GM12878 (cell line): ENCODE measurements at regions not wholly inside any gene's neighbourhood (a gene's known extent, or its start where the extent isn't known, plus 50 kb on each side); places are given as distances from the start of the nearest gene placed in this dataset.

ENCODE experiments used
- ATAC-seq: fragments of 200-7000 bp; cut with Tn5 transposase; 3 replicates; pipeline ENCODE4 v1.9.1; 2020; ENCODE audit warnings: mild to moderate bottlenecking, moderate library complexity
- BruUV-seq: library from RNA; stranded (reverse); fragments of 400-500 nt; replicated peaks from 2 replicates; lab custom pipeline; 2021; lab: Mats Ljungman, UMichigan
- CTCF ChIA-PET: fragments of 300-600 bp; sonication (Branson Sonifier 250); formaldehyde crosslinking; extraction: SDS; loops from one replicate; lab custom pipeline; 2021; ENCODE audit warnings: inconsistent platforms; lab: Yijun Ruan, JAX
- POLR2A ChIA-PET: fragments of 350-600 bp; formaldehyde crosslinking; extraction: SDS; loops from one replicate; lab custom pipeline; 2021; ENCODE audit warnings: inconsistent platforms; lab: Charles Lee
- RAD21 ChIA-PET: fragments of 300-600 bp; sonication (Branson Sonifier 250); formaldehyde crosslinking; loops from one replicate; lab custom pipeline; 2023; ENCODE audit warnings: antibody characterized with exemption; ENCODE audit not compliant: unreplicated experiment; lab: Charles Lee
- SMC1A ChIA-PET: fragments of 300-600 bp; sonication (Branson Sonifier 250); formaldehyde crosslinking; loops from one replicate; lab custom pipeline; 2023; ENCODE audit not compliant: unreplicated experiment, uncharacterized antibody; lab: Charles Lee
- DNase-seq: peaks from one replicate; pipeline ENCODE4 v3.0.0-alpha.2; 2011; ENCODE audit warnings: low read depth, low spot score
- FAIRE-seq: peaks from 3 replicates; lab custom pipeline; 2011; peaks lifted over from hg19 to GRCh38; lab: Jason Lieb, UNC
- H2AFZ ChIP-seq: 2 replicates; pipeline ENCODE4 v1.6.0; 2011; ENCODE audit warnings: low read depth, low read length, control low read depth; ENCODE audit not compliant: control insufficient read depth
- H3K27ac ChIP-seq: 2 replicates; pipeline ENCODE4 v1.5.1; 2011; ENCODE audit warnings: control low read depth; ENCODE audit not compliant: control insufficient read depth, insufficient read depth
- H3K27me3 ChIP-seq, 2 experiments: replicated peaks in 1 of 2; 2 replicates each; pipeline versions ENCODE4 v1.6.0 to v1.6.1; 2011; ENCODE audit warnings: low read length in 1 of 2; ENCODE audit not compliant: control insufficient read depth in 2 of 2, insufficient read depth in 2 of 2
- H3K36me3 ChIP-seq, 2 experiments: 2 replicates each; pipeline ENCODE4 v1.5.1; 2011; ENCODE audit warnings: low read length in 1 of 2; ENCODE audit not compliant: control insufficient read depth in 2 of 2, insufficient read depth in 2 of 2
- H3K4me1 ChIP-seq: 2 replicates; pipeline ENCODE4 v1.6.1; 2011; ENCODE audit warnings: mild to moderate bottlenecking, low read length, moderate library complexity, mixed read lengths; ENCODE audit not compliant: control insufficient read depth, insufficient read depth
- H3K4me2 ChIP-seq: 2 replicates; pipeline ENCODE4 v1.6.0; 2011; ENCODE audit warnings: control low read depth; ENCODE audit not compliant: control insufficient read depth, insufficient read depth
- H3K4me3 ChIP-seq: fragments of 200-600 bp; sonication (generic); 2 replicates; pipeline ENCODE4 v1.5.1; 2016
- H3K79me2 ChIP-seq: 2 replicates; pipeline ENCODE4 v1.6.0; 2011; ENCODE audit warnings: low read length; ENCODE audit not compliant: control insufficient read depth, insufficient read depth
- H3K9ac ChIP-seq: 2 replicates; pipeline ENCODE4 v1.8.0; 2011; ENCODE audit warnings: low read length, control low read depth, mixed read lengths; ENCODE audit not compliant: control insufficient read depth, insufficient read depth
- H3K9me3 ChIP-seq: replicated peaks from 3 replicates; pipeline ENCODE4 v1.5.1; 2011; ENCODE audit warnings: mild to moderate bottlenecking, low read length; ENCODE audit not compliant: control insufficient read depth, insufficient read depth
- H4K20me1 ChIP-seq: 2 replicates; pipeline ENCODE4 v1.6.0; 2011; ENCODE audit not compliant: control insufficient read depth, insufficient read depth
- ATF2 ChIP-seq: IDR thresholded peaks from 2 replicates; pipeline ENCODE4 v1.6.1; 2012; ENCODE audit warnings: low read length, inconsistent platforms
- BHLHE40 ChIP-seq, 2 experiments: fragments of 450-650 bp in 1 of 2; IDR thresholded peaks; 2 replicates each; pipeline ENCODE4 v1.6.1; 2011 to 2017; ENCODE audit warnings: low read depth in 2 of 2, borderline replicate concordance in 1 of 2, improper control_type of control experiment in 1 of 2, low read length in 1 of 2, mild to moderate bottlenecking in 1 of 2
- BMI1 ChIP-seq: fragments of 450-650 bp; IDR thresholded peaks from 2 replicates; pipeline ENCODE4 v1.6.1; 2016; ENCODE audit warnings: mild to moderate bottlenecking, moderate library complexity, borderline replicate concordance
- CEBPB ChIP-seq, 2 experiments: fragments of 150-350 bp in 1 of 2; IDR thresholded peaks; 2 replicates each; pipeline ENCODE4 v1.6.1; 2012 to 2014; ENCODE audit warnings: low read depth in 2 of 2, low read length in 2 of 2, borderline replicate concordance in 1 of 2, inconsistent platforms in 1 of 2
- CHD1 ChIP-seq: IDR thresholded peaks from 2 replicates; pipeline ENCODE4 v1.6.1; 2012; ENCODE audit warnings: low read depth, low read length, improper control_type of control experiment
- CREB1 ChIP-seq: IDR thresholded peaks from 2 replicates; pipeline ENCODE4 v1.6.1; 2012; ENCODE audit warnings: low read depth, mild to moderate bottlenecking, inconsistent platforms
- CTCF ChIP-seq, 3 experiments: IDR thresholded peaks in 2 of 3; conservative IDR thresholded peaks in 1 of 3; 2 replicates each; pipeline ENCODE4 v1.5.1; 2011; ENCODE audit warnings: low read depth in 3 of 3, low read length in 3 of 3, mild to moderate bottlenecking in 3 of 3, control low read depth in 2 of 3, moderate library complexity in 2 of 3, inconsistent platforms in 1 of 3, mixed read lengths in 1 of 3; ENCODE audit not compliant: control insufficient read depth in 2 of 3, insufficient read depth in 1 of 3; ENCODE audit errors: extremely low read depth in 1 of 3
- HCFC1 ChIP-seq: fragments of 150-350 bp; IDR thresholded peaks from 2 replicates; pipeline ENCODE4 v1.6.1; 2014; ENCODE audit warnings: low read length
- IKZF2 ChIP-seq, 2 experiments: fragments of 450-650 bp; IDR thresholded peaks; 2 replicates each; pipeline ENCODE4 v1.6.1; 2017; ENCODE audit warnings: mild to moderate bottlenecking in 2 of 2, moderate library complexity in 2 of 2
- MYC ChIP-seq: IDR thresholded peaks from 2 replicates; pipeline ENCODE4 v1.6.1; 2011; ENCODE audit warnings: mild to moderate bottlenecking, low read length, moderate library complexity, inconsistent platforms; ENCODE audit not compliant: insufficient read depth, insufficient replicate concordance, insufficient read length, severe bottlenecking
- NR2C1 ChIP-seq: fragments of 450-650 bp; IDR thresholded peaks from 2 replicates; pipeline ENCODE4 v1.6.1; 2017; ENCODE audit warnings: antibody characterized with exemption, mild to moderate bottlenecking, moderate library complexity
- POLR2A ChIP-seq: IDR thresholded peaks from 2 replicates; pipeline ENCODE4 v1.6.1; 2011; ENCODE audit warnings: low read depth, mild to moderate bottlenecking, low read length
- RELA ChIP-seq: fragments of 450-650 bp; IDR thresholded peaks from 2 replicates; pipeline ENCODE4 v1.8.0; 2014; ENCODE audit warnings: borderline replicate concordance; ENCODE audit not compliant: partially characterized antibody
- SIX5 ChIP-seq: IDR thresholded peaks from 2 replicates; pipeline ENCODE4 v1.6.1; 2011; ENCODE audit warnings: mild to moderate bottlenecking, low read depth, low read length, moderate library complexity; ENCODE audit not compliant: severe bottlenecking
- SPI1 ChIP-seq: IDR thresholded peaks from 2 replicates; pipeline ENCODE4 v1.6.1; 2011; ENCODE audit warnings: low read depth, mild to moderate bottlenecking, low read length, moderate library complexity, borderline replicate concordance; ENCODE audit not compliant: insufficient read depth
- TCF12 ChIP-seq: IDR thresholded peaks from 2 replicates; pipeline ENCODE4 v1.6.1; 2011; ENCODE audit warnings: low read depth, mild to moderate bottlenecking, low read length
- YBX1 ChIP-seq: fragments of 450-650 bp; IDR thresholded peaks from 2 replicates; pipeline ENCODE4 v1.6.1; 2016; ENCODE audit warnings: antibody characterized with exemption
- ZSCAN29 ChIP-seq: fragments of 450-650 bp; IDR thresholded peaks from 2 replicates; pipeline ENCODE4 v1.6.1; 2017; ENCODE audit warnings: mild to moderate bottlenecking, moderate library complexity
- WGBS: methylation state at CpG from one replicate; pipeline ENCODE4 v1.1.6; 2016; ENCODE audit warnings: low lambda C conversion rate; ENCODE audit not compliant: insufficient replicate concordance, insufficient coverage; ENCODE audit errors: missing lambda C conversion rate; 5-methylcytosine and 5-hydroxymethylcytosine counted together
- in situ Hi-C: fragments of 300-500 bp; cut with MboI; formaldehyde crosslinking; loops from 9 replicates; pipeline ENCODE4 v1.14.3; 2018; ENCODE audit warnings: mixed read lengths
- intact Hi-C: fragments of 100-400 bp; cut with micrococcal nuclease; formaldehyde crosslinking; loops from one replicate; pipeline ENCODE4 v1.14.2; 2022; ENCODE audit not compliant: unreplicated experiment

- H3K4me1 ChIP-seq = no peaks in the 10 kb centered on the region
- H4K20me1 ChIP-seq = no peaks in the 10 kb centered on the region
- no peak for FAIRE-seq
- no peak overlapping the region for H3K4me3 ChIP-seq
- in situ Hi-C loops (no loop called here), intact Hi-C loops (no loop called here)
- ChIA-PET SMC1A (no interaction called here), RAD21 (no interaction called here), CTCF (no interaction called here), POLR2A (no interaction called here)
- no peaks in the 10 kb centered on the region for H3K27me3 ChIP-seq
- DNase-seq = no peak
- H3K9me3 ChIP-seq = no peaks in the 10 kb centered on the region
- H3K36me3 ChIP-seq = no peaks in the 10 kb centered on the region
- TF ChIP-seq ZSCAN29 (no peak), SPI1 (peak; percentile 73)
- peak; percentile 36; the same call in 2 of the 3 replicates for ATAC-seq
- H2AFZ ChIP-seq = no peak overlapping the region
- no peaks in the 10 kb centered on the region for H3K79me2 ChIP-seq
- WGBS = 23% methylated on average over 4 of the region's 4 CpGs
- H3K27ac ChIP-seq = no peak overlapping the region
- no TSS peak for BruUV-seq
- H3K4me2 ChIP-seq = no peak overlapping the region
- H3K9ac ChIP-seq = no peak overlapping the region
These were observed 347.3 kb downstream of the NPIPA8 start for GRCh38 chr16:17989255-17989654.

- FAIRE-seq (no peak), DNase-seq (no peak), ATAC-seq (no peak)
- ChIA-PET SMC1A (no interaction called here), RAD21 (no interaction called here), CTCF (no interaction called here), POLR2A (no interaction called here)
- Histone ChIP-seq H3K4me1 (no peaks in the 10 kb centered on the region), H3K4me2 (no peak overlapping the region), H3K36me3 (no peaks in the 10 kb centered on the region), H3K79me2 (no peaks in the 10 kb centered on the region), H4K20me1 (no peaks in the 10 kb centered on the region), H3K27ac (no peak overlapping the region), H3K9ac (no peak overlapping the region), H2AFZ (no peak overlapping the region), H3K9me3 (no peaks in the 10 kb centered on the region), H3K4me3 (no peak overlapping the region), H3K27me3 (no peaks in the 10 kb centered on the region)
- no TSS peak for BruUV-seq
- intact Hi-C loops = no loop called here
- in situ Hi-C loops = no loop called here
- WGBS = 63% methylated on average over 3 of the region's 3 CpGs
- TF ChIP-seq MYC (no peak), CTCF (IDR thresholded peaks at IDR 0.05 in 2 of 3, conservative IDR thresholded peaks at IDR 0.05 in 1 of 3; ENCODE audit: control insufficient read depth in 2 of 3, extremely low read depth in 1 of 3, insufficient read depth in 1 of 3, low read depth in 3 of 3, low read length in 3 of 3) (no peak), HCFC1 (no peak), RELA (no peak), CEBPB (IDR thresholded peaks at IDR 0.05; ENCODE audit: borderline replicate concordance in 1 of 2, low read depth in 2 of 2, low read length in 2 of 2) (no peak), ATF2 (no peak), BMI1 (no peak), CREB1 (no peak), CHD1 (no peak), IKZF2 (IDR thresholded peaks at IDR 0.05) (no peak), NR2C1 (no peak), POLR2A (no peak), BHLHE40 (IDR thresholded peaks at IDR 0.05; ENCODE audit: borderline replicate concordance in 1 of 2, low read depth in 2 of 2, low read length in 1 of 2) (no peak), SIX5 (no peak), TCF12 (no peak), YBX1 (no peak)
These were observed 347.7 kb downstream of the NPIPA8 start for GRCh38 chr16:17988839-17989238.
